NT2/D1 (cell line): ENCODE measurements at regions not wholly inside any gene's neighbourhood (a gene's known extent, or its start where the extent isn't known, plus 50 kb on each side); places are given as distances from the start of the nearest gene placed in this dataset.

Experiments
- SUZ12 ChIP-seq: IDR thresholded peaks from 2 replicates; pipeline ENCODE4 v1.6.1; 2011; ENCODE audit not compliant: insufficient read length, insufficient read depth; ENCODE audit errors: extremely low read depth
- YY1 ChIP-seq: IDR thresholded peaks from 2 replicates; pipeline ENCODE4 v1.6.1; 2011; ENCODE audit not compliant: insufficient read length, insufficient read depth
- ZNF274 ChIP-seq: IDR thresholded peaks from 2 replicates; pipeline ENCODE4 v1.6.1; 2011; ENCODE audit warnings: mild to moderate bottlenecking, low read depth, low read length

DNA sequence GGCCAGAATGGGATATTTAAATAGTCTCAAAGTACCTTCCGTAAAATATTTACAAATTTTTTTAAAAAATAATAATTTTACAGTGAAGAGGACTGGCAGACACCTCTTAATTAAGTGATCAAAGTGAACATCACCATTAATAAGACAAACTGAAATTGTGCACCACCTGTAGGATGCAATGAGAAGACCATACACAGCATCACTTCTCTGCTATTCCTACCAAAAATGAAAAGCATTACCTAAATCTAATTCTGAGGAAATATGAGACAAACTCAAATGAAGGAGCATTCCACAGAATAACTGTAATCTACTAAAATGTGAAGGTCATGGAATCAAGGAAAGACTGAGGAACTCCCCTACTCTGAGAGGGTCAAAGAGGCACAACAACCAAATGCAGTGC, 68.2 kb upstream of the PRDX6 start:
- no peak for TF ChIP-seq ZNF274
- TF ChIP-seq SUZ12, result no peak
- no peak for TF ChIP-seq YY1
